ENCODE measurements at regions not wholly inside any gene's neighbourhood (a gene's known extent, or its start where the extent isn't known, plus 50 kb on each side); places are given as distances from the start of the nearest gene placed in this dataset.

DNA sequence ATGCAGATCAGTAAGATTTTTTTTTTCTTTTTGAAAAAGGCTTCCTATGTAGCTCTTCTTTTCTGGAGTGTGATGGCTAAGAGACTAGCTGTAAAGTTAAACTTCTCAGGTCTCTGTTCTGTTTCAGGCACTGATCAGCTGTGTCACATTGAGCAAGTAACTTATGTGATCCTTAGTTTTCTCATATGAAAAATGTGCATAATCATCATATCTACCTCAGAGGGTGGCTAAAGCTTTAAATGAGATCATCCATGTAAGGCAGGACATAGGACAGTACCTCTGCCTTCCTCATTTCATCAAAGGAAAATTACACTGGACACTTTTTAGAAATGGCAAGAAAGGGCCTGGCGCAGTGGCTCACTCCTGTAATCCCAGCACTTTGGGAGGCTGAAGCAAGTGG lies 235.9 kb upstream of the TYRP1 start:
- H2BK20ac ChIP-seq (ENCODE audit: low read depth, low read length), result no peak overlapping the region
- no peak overlapping the region for H3K9ac ChIP-seq (ENCODE audit: low read depth, low read length)
- DNase-seq (no peak), ATAC-seq (ENCODE audit: low read depth) (no peak)
- H3K36me3 ChIP-seq (ENCODE audit: control insufficient read depth, insufficient read depth, low read length), result no peaks in the 10 kb centered on the region
- dilution Hi-C loops (cut with HindIII; ENCODE audit: low sequenced_read_pairs, unreplicated experiment), result no loop called here
- H2BK120ac ChIP-seq (ENCODE audit: low read depth, low read length), result no peak overlapping the region
- H2BK5ac ChIP-seq (ENCODE audit: low read depth, low read length, poor library complexity, severe bottlenecking), result no peak overlapping the region
- H2AFZ ChIP-seq (replicated peaks; ENCODE audit: low read length, poor library complexity), result no peak overlapping the region
- H3K9me3 ChIP-seq (ENCODE audit: control insufficient read depth, insufficient read depth, low read length), result no peaks in the 10 kb centered on the region
- intact Hi-C loops (cut with micrococcal nuclease), result no loop called here
- no peak overlapping the region for H4K8ac ChIP-seq (ENCODE audit: low read depth in 2 of 2, low read length in 2 of 2)
- H3K27ac ChIP-seq (ENCODE audit: insufficient read depth, low read length), result no peak overlapping the region
- H2AK5ac ChIP-seq (ENCODE audit: low read depth, low read length), result no peak overlapping the region
- TF ChIP-seq FOS (IDR thresholded peaks at IDR 0.05; ENCODE audit: low read depth, low read length) (no peak), RFX5 (IDR thresholded peaks at IDR 0.05; ENCODE audit: low read depth, low read length) (no peak), CEBPB (IDR thresholded peaks at IDR 0.05; ENCODE audit: low read depth, low read length) (no peak), MAFK (IDR thresholded peaks at IDR 0.05; ENCODE audit: low read depth, low read length) (0 out of 2 replicates have a peak, but pooled peaks have one; percentile 18), RCOR1 (IDR thresholded peaks at IDR 0.05; ENCODE audit: insufficient replicate concordance, low read length) (no peak)
- TF ChIP-seq, protein P1, sequence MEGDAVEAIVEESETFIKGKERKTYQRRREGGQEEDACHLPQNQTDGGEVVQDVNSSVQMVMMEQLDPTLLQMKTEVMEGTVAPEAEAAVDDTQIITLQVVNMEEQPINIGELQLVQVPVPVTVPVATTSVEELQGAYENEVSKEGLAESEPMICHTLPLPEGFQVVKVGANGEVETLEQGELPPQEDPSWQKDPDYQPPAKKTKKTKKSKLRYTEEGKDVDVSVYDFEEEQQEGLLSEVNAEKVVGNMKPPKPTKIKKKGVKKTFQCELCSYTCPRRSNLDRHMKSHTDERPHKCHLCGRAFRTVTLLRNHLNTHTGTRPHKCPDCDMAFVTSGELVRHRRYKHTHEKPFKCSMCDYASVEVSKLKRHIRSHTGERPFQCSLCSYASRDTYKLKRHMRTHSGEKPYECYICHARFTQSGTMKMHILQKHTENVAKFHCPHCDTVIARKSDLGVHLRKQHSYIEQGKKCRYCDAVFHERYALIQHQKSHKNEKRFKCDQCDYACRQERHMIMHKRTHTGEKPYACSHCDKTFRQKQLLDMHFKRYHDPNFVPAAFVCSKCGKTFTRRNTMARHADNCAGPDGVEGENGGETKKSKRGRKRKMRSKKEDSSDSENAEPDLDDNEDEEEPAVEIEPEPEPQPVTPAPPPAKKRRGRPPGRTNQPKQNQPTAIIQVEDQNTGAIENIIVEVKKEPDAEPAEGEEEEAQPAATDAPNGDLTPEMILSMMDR (conservative IDR thresholded peaks at IDR 0.05; ENCODE audit: low read depth, low read length), result no peak
- H4K20me1 ChIP-seq (ENCODE audit: insufficient read depth, low read length), result no peaks in the 10 kb centered on the region
- H3K27me3 ChIP-seq (ENCODE audit: control insufficient read depth, insufficient read depth, low read length), result no peaks in the 10 kb centered on the region
- H3K4me1 ChIP-seq (ENCODE audit: control insufficient read depth, insufficient read depth, low read length), result no peaks in the 10 kb centered on the region
- ChIA-PET CTCF (no interaction called here), POLR2A (ENCODE audit: unreplicated experiment) (no interaction called here)
- BruUV-seq (replicated peaks), result no TSS peak
- no peak overlapping the region for H3K4ac ChIP-seq (ENCODE audit: low read depth, low read length)
- H4K91ac ChIP-seq (ENCODE audit: insufficient read depth, low read depth, low read length), result no peak overlapping the region
- H3K4me3 ChIP-seq (ENCODE audit: insufficient read depth, low read depth, low read length), result no peak overlapping the region
- no peaks in the 10 kb centered on the region for H3K9me1 ChIP-seq (ENCODE audit: insufficient read depth, low read length)
- H4K5ac ChIP-seq (ENCODE audit: low read depth, low read length), result no peak overlapping the region
- no peak overlapping the region for H3K56ac ChIP-seq (ENCODE audit: extremely low read depth, insufficient read depth, low read length)
- in situ Hi-C loops (cut with MboI; ENCODE audit: low sequenced_read_pairs), result no loop called here
- no peak overlapping the region for H2BK15ac ChIP-seq (ENCODE audit: low read depth, low read length)
- no peak overlapping the region for H3K14ac ChIP-seq (replicated peaks; ENCODE audit: low read depth, low read length)
- no CpG with 5 or more reads among the region's 1 CpG for WGBS, 2 experiments (ENCODE audit: extremely low coverage in 2 of 2, insufficient read length in 1 of 2)
- H3K23ac ChIP-seq (ENCODE audit: low read depth, low read length), result no peak overlapping the region
- no peak overlapping the region for H3K4me2 ChIP-seq (ENCODE audit: low read depth, low read length)
- no peak overlapping the region for H2AK9ac ChIP-seq (replicated peaks; ENCODE audit: low read depth, low read length, poor library complexity)
- H3K18ac ChIP-seq (ENCODE audit: low read depth, low read length), result no peak overlapping the region
- no peaks in the 10 kb centered on the region for H3K79me1 ChIP-seq (ENCODE audit: low read depth in 1 of 2, low read length in 2 of 2)

All from IMR-90 (cell line).